IgD-negative memory B cell (primary cell): ENCODE measurements at regions not wholly inside any gene's neighbourhood (a gene's known extent, or its start where the extent isn't known, plus 50 kb on each side); places are given as distances from the start of the nearest gene placed in this dataset.
A peak's percentile ranks its signal among the peaks of the same experiment; 100 is the strongest.

ENCODE experiments used
- H3K27ac Mint-ChIP-seq, 3 donors: one replicate each; pipeline ENCODE4 v1.8.0; 2020 to 2022; ENCODE audit warnings: mild to moderate bottlenecking in 3 of 3, mixed read lengths in 3 of 3, moderate library complexity in 1 of 3
- H3K27me3 Mint-ChIP-seq: one replicate; pipeline ENCODE4 v1.8.0; 2021; ENCODE audit warnings: mixed read lengths
- H3K36me3 Mint-ChIP-seq: one replicate; pipeline ENCODE4 v1.8.0; 2020; ENCODE audit warnings: mild to moderate bottlenecking, mixed read lengths
- H3K4me1 Mint-ChIP-seq, 3 donors: one replicate each; pipeline ENCODE4 v1.8.0; 2020 to 2022; ENCODE audit warnings: mixed read lengths in 3 of 3, mild to moderate bottlenecking in 1 of 3
- H3K4me3 Mint-ChIP-seq, 4 donors: one replicate each; pipeline ENCODE4 v1.8.0; 2020 to 2022; ENCODE audit warnings: mild to moderate bottlenecking in 4 of 4, mixed read lengths in 4 of 4, moderate library complexity in 3 of 4
- H3K9me3 Mint-ChIP-seq, 3 donors: one replicate each; pipeline ENCODE4 v1.8.0; 2020 to 2021; ENCODE audit warnings: mixed read lengths in 3 of 3, mild to moderate bottlenecking in 1 of 3

DNA sequence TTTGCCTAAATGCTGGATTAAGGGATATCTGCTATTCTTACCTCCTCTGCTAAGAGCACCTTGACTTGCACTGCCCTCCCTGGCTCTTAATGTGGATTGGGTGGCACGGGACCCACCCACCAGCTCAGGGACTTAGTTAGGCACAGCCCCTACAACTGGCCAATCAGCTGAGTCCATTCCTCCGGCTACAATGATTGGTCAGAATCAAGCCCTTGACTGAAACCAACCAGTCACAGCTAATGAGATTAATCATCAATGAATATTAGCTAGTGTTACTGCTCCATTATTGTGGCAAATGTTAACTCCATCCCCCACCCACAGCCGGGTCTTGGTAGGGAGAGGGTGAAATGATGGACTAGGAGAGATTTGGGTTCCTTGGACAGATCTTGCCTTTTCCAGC is 328.0 kb downstream of the MN1 start:
- H3K36me3 Mint-ChIP-seq, result no peaks in the 10 kb centered on the region
- H3K27me3 Mint-ChIP-seq, result peaks cover 2% of the 10 kb centered on the region
- H3K4me3 Mint-ChIP-seq, result no peak overlapping the region
- no peak overlapping the region for H3K27ac Mint-ChIP-seq
- H3K4me1 Mint-ChIP-seq, result peaks cover 0 to 3% (median 0%) of the 10 kb centered on the region in 3 donors
- H3K9me3 Mint-ChIP-seq, result peaks cover 0 to 3% (median 2%) of the 10 kb centered on the region in 3 donors

DNA sequence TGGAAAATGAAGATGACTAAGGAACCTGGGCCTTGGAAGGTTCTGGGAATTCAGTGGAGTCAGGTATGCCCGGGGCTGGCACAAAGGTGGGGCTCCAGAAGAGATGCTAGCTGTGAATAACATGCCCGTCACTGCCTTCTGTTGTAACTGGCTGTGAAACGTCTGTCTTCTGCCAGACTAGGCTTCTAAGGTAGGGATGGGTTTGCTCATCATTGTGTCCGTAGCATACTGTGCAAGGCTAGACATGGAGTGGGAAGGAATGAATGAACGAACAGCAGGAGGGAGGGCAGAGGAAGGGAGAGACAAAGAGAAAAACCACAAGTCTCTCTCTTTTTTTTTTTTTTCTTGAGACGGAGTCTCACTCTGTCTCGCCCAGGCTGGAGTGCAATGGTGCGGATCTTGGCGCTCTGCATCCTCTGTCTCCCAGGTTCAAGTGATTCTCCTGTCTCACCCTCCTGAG is 327.4 kb downstream of the MN1 start:
- Mint-ChIP-seq H3K9me3 (peaks cover 0 to 3% (median 2%) of the 10 kb centered on the region in 3 donors), H3K4me3 (no peak overlapping the region), H3K4me1 (peaks cover 0 to 3% (median 0%) of the 10 kb centered on the region in 3 donors), H3K36me3 (no peaks in the 10 kb centered on the region), H3K27me3 (peaks cover 2% of the 10 kb centered on the region), H3K27ac (no peak overlapping the region)

DNA sequence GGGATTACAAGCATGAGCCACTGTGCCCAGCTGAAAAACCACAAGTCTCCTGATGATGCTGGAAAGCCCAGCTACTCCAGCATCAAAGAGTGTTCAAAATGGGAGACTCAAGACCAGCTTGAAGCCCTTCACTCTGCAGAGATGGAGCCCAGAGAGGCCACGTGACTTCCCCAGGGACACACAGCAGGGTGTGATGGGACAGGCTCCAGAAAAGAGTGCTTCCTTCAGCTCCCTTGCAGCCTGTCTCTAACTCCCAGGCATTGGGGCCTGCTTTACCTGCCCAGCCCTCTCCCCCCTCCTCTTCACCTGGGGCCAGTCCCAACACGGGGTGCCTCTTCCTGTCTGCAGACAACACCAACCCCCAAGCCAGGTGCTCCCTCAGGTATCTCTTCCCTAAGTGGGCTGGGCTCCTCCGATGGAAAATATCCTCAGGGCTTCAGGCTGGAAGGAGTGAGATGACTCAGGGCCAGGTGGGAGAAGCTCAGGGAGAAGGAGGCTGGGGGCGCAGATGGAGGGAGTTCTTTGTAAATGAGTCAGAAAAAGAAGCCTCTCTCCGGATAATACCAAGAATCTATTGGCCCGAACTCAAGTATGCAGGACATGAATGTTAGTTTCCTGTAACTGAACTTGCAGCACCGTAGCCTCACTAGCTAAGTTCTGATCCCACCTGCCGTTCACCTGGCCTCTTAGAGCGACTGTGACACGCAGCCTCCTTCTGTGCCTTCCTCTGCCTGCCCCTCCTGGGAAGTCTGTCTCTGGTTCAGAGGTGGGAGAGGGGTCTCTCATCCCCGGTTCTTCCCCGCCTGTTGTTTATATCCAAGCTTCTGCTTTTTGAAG is 326.6 kb downstream of the MN1 start:
- H3K27ac Mint-ChIP-seq, result no peak overlapping the region
- no peak overlapping the region for H3K4me3 Mint-ChIP-seq
- peaks cover 2% of the 10 kb centered on the region for H3K27me3 Mint-ChIP-seq
- no peaks in the 10 kb centered on the region for H3K36me3 Mint-ChIP-seq
- peaks cover 0 to 3% (median 2%) of the 10 kb centered on the region in 3 donors for H3K9me3 Mint-ChIP-seq
- peaks cover 0 to 3% (median 0%) of the 10 kb centered on the region in 3 donors for H3K4me1 Mint-ChIP-seq

DNA sequence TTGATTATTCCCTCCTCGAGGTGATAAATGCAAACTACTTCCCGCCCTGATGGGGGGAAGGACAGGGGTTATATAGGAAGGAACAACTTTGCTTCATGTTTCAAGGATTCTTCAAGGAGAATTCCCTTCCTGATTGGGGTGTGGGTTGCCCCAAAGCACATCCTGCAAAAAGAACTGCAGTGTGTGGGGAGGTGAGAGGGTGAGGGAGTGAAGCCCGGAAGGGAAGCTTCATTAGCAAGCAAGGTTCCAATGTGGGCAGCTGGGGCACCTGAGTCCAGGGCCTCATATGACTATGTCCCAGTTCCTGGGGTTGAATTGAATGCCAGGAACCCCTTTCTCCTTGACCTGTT is 326.0 kb downstream of the MN1 start:
- peaks cover 0 to 3% (median 2%) of the 10 kb centered on the region in 3 donors for H3K9me3 Mint-ChIP-seq
- peaks cover 0 to 3% (median 0%) of the 10 kb centered on the region in 3 donors for H3K4me1 Mint-ChIP-seq
- H3K4me3 Mint-ChIP-seq, result no peak overlapping the region
- peaks cover 2% of the 10 kb centered on the region for H3K27me3 Mint-ChIP-seq
- no peaks in the 10 kb centered on the region for H3K36me3 Mint-ChIP-seq
- H3K27ac Mint-ChIP-seq, result no peak overlapping the region

DNA sequence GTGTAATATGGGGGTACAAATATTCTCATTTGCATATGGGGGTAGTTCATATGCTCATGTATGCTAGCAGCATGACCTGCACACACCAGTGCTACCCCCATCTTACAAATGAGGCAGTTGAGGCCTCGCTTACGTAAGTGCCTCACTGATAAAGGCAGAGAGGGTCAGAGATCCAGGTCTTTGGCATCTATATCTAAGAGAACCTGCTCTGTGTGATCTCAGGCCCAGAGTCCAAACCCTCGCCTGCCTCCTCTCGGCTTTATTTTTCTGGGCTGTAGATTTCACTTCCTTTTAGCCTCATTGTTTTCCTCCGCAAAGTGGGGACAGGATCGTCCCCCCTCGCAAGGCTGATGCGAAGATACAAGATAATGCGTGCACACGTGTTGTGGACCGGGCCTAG is 325.2 kb downstream of the MN1 start:
- no peak overlapping the region for H3K4me3 Mint-ChIP-seq
- H3K36me3 Mint-ChIP-seq, result no peaks in the 10 kb centered on the region
- peaks cover 2% of the 10 kb centered on the region for H3K27me3 Mint-ChIP-seq
- H3K4me1 Mint-ChIP-seq, result peaks cover 0 to 3% (median 0%) of the 10 kb centered on the region in 3 donors
- H3K27ac Mint-ChIP-seq, result no peak overlapping the region
- peaks cover 0 to 3% (median 2%) of the 10 kb centered on the region in 3 donors for H3K9me3 Mint-ChIP-seq

DNA sequence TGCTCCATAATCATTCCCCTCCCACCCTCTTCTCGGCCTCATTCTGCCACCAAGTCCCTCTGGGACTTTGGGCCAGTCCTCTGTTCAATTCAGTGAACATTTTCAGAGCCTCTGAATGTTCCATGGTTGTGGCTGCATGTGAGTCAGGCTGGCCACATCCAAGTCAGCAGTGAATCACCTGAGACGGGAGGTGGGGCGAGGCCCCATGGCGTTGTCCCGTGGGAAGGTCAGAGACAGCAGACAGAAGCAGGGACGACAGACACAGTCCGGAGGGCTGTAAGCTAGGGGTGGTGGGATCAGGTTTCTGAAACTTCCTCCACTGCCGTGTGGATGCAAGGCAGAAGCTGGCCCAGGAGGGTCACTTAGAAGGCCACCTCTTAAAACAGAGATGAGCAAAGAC is 324.8 kb downstream of the MN1 start:
- peaks cover 0 to 3% (median 0%) of the 10 kb centered on the region in 3 donors for H3K4me1 Mint-ChIP-seq
- peaks cover 2% of the 10 kb centered on the region for H3K27me3 Mint-ChIP-seq
- H3K4me3 Mint-ChIP-seq, result no peak overlapping the region
- no peaks in the 10 kb centered on the region for H3K36me3 Mint-ChIP-seq
- peaks cover 0 to 3% (median 2%) of the 10 kb centered on the region in 3 donors for H3K9me3 Mint-ChIP-seq
- no peak overlapping the region for H3K27ac Mint-ChIP-seq

DNA sequence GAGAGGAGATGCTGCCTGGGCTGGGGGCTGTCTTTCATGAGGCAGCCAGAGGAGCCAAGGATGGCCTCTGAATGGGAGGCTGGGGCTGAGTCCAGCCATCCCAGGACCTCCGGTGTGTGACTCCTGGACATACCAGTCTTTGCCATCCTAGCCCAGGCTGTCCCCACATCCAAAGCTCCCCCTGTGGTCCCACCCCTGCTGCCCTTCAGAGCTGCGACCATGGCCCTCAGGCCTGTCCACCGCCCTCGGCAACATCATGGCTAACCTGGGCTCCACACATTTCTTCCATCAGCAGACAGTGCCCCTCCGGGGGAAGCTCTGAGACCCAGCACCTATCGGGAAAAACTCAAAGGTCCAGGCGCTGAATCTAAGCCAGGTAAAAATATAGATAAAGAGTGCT is 324.4 kb downstream of the MN1 start:
- H3K9me3 Mint-ChIP-seq, result peaks cover 0 to 3% (median 2%) of the 10 kb centered on the region in 3 donors
- peaks cover 2% of the 10 kb centered on the region for H3K27me3 Mint-ChIP-seq
- peak overlapping the region in 1 of 4 donors; percentile 45 for H3K4me3 Mint-ChIP-seq
- H3K27ac Mint-ChIP-seq, result no peak overlapping the region
- no peaks in the 10 kb centered on the region for H3K36me3 Mint-ChIP-seq
- peaks cover 0 to 3% (median 0%) of the 10 kb centered on the region in 3 donors for H3K4me1 Mint-ChIP-seq

DNA sequence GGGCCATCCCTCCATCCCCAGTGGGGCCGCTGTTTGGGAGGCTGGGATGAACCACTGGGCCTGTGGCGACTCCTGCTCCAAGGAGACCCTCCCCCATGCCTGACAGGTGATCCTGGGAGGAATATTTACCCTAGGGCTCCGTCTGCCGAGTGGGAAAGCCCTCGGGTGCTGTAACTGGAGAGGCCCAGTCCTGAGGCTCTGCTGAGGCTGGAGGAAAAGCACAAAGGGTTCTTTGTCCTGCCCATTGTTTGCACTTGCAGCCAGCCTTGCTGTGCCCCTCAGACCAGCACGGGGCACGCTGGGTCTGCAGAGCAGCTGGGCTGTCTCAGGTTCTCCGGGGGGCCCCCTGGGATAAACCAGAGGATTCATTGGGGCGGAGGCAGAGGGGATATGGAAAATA is 321.1 kb downstream of the MN1 start:
- Mint-ChIP-seq H3K4me1 (no peaks in the 10 kb centered on the region), H3K9me3 (peaks cover 0 to 3% (median 2%) of the 10 kb centered on the region in 3 donors), H3K27me3 (no peaks in the 10 kb centered on the region), H3K4me3 (no peak overlapping the region), H3K36me3 (no peaks in the 10 kb centered on the region), H3K27ac (no peak overlapping the region)

DNA sequence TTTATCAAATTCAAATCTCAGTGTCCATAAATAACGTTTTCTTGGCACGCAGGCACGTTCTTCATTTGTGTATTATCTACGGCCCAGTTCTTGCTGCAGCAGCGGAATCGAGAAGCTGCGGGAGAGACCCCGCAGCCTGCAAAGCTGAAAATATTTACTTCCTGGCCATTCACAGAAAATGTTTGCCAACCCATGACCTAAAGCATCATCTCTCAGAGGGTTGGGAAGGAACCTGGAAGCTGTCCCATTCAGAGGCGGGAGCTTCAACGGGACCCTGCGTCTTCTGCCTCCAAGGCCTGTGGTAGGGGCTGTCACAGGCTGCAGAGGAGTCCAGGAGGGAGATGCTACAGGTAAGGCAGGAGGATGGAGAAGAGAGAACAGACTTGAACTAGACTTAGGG is 319.2 kb downstream of the MN1 start:
- no peaks in the 10 kb centered on the region for H3K36me3 Mint-ChIP-seq
- peaks cover 0 to 9% (median 2%) of the 10 kb centered on the region in 3 donors for H3K9me3 Mint-ChIP-seq
- H3K4me3 Mint-ChIP-seq, result no peak overlapping the region
- H3K27me3 Mint-ChIP-seq, result no peaks in the 10 kb centered on the region
- no peaks in the 10 kb centered on the region for H3K4me1 Mint-ChIP-seq
- no peak overlapping the region for H3K27ac Mint-ChIP-seq

DNA sequence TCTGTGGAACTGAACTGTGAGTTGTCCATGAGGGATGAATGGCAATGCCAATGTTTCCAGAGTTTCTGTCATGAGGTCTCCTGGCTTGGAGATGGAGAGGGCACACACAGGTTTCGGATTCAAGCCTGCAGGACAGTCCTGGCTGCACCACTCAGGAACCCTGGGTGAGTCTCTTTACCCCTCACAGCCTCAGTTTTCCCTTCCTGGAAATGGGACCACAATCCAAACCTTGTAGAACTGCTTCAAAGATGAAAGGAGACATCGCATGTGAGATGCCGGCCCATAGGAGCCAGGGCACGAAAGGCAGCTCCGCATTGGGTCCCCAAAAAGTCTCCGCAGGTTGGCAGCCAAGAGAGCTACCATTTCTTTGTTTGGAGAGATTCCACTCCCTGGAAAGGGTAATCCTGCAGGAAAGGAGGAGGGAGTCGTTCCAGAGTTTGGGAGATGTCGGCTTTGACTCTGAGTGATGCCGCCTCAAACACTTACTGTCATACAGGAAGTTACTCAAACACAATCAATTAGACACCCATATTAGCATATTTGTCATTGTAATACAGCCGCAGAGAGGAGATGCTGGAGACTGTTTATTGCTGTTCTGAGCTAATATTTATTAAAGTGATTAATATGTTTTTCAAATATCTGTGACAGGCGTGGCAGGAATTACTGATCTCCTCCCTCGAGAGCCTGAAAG is 318.3 kb downstream of the MN1 start:
- Mint-ChIP-seq H3K27ac (no peak overlapping the region), H3K27me3 (no peaks in the 10 kb centered on the region), H3K36me3 (no peaks in the 10 kb centered on the region), H3K9me3 (peaks cover 0 to 9% (median 2%) of the 10 kb centered on the region in 3 donors), H3K4me1 (no peaks in the 10 kb centered on the region), H3K4me3 (no peak overlapping the region)

DNA sequence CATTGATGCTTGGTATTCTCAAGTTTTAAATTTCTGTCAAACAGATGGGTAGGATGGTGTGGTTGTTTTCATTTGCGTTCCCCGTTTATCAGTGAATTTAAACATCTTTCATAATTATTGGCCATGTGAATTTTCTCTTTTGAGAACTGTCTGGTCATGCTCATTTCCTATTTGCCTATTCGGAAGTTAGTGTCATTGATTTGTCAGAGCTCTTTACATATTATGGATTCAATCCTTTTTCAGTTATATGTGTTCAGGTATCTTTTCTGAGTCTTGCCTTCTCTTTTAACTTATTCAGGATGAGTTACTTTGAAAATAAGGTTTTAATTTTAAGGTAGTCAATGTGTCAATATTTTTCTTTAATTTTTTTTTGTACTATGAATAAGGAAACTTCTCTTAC is 315.7 kb downstream of the MN1 start:
- no peaks in the 10 kb centered on the region for H3K4me1 Mint-ChIP-seq
- peaks cover 2 to 9% (median 3%) of the 10 kb centered on the region in 3 donors for H3K9me3 Mint-ChIP-seq
- H3K27me3 Mint-ChIP-seq, result no peaks in the 10 kb centered on the region
- no peak overlapping the region for H3K27ac Mint-ChIP-seq
- no peaks in the 10 kb centered on the region for H3K36me3 Mint-ChIP-seq
- no peak overlapping the region for H3K4me3 Mint-ChIP-seq

DNA sequence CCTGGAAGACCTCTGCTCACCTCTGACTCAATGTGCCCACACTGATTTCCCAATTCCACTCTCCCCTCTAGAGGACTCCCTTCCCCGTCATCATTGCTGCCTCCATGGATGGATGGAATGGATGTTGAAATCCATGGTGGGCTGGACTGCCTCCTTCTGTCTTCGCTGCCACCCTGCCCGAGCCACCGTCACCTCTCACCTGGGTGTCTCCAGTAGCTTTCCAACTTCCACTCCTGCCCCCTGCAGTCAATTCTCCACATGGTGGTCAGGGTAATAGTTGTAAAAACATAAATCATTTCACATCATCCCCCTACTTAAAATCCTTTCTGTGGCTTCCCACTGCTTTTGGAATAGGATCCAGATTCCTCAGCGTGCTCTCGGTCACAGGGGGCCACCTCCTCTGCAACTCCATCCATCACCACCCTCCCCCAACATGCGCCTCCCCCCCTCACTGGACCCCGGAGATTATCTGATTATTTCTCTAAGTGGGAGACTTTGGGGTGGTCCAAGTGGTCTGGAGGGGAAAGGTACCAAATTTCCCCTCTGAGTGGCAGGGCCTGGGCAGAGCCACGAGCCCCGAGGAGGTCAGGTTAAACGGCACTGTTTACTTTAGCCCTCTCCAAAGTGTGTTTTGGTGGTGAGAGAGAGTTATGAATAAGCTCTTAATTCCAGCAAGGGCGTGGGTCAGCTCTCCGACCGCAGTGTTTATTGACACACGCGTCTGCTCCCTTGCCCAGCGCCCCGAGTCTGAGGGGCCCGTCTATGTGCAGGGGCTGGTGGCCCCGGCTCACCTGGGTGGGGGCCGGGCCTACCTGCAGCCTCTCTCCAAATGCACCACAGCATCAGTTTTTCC is 313.7 kb downstream of the MN1 start:
- no peaks in the 10 kb centered on the region for H3K36me3 Mint-ChIP-seq
- peaks cover 5 to 19% (median 9%) of the 10 kb centered on the region in 3 donors for H3K9me3 Mint-ChIP-seq
- H3K27ac Mint-ChIP-seq, result no peak overlapping the region
- no peak overlapping the region for H3K4me3 Mint-ChIP-seq
- no peaks in the 10 kb centered on the region for H3K4me1 Mint-ChIP-seq
- no peaks in the 10 kb centered on the region for H3K27me3 Mint-ChIP-seq

DNA sequence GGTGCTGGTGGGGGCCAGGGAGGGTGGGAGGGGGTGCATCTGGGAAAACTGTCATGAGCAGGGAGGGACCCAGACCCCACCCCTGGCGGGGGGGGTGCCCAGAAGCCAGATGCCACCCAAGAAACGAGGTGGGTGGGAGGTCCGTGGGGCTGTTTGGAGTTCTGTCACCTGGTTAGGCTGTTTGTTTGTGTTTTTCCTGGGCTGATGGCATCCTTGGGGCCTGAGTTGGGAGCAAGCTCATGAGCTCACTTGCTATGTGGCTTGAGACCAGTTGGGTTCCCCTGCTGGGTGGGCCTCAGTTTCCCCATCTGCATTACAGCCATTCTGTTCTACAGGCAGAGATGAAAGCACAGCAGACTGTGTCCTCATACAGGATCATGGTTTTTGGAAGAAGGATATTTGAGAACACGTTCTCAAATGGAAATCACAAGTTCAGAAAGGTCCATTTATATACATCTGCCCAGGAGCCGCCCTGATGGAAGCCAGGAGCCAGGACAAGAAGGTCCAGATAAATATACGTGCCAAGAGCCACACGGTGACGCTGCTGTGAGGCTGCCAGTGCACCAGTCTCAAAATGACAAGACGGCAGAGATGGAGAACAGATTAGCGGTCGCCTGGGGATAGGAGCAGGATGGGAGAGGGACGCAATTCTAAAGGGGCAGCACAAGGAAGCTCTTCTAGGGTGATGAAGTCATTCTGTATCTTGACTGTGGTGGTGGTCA is 312.9 kb downstream of the MN1 start:
- Mint-ChIP-seq H3K27ac (no peak overlapping the region), H3K36me3 (no peaks in the 10 kb centered on the region)

DNA sequence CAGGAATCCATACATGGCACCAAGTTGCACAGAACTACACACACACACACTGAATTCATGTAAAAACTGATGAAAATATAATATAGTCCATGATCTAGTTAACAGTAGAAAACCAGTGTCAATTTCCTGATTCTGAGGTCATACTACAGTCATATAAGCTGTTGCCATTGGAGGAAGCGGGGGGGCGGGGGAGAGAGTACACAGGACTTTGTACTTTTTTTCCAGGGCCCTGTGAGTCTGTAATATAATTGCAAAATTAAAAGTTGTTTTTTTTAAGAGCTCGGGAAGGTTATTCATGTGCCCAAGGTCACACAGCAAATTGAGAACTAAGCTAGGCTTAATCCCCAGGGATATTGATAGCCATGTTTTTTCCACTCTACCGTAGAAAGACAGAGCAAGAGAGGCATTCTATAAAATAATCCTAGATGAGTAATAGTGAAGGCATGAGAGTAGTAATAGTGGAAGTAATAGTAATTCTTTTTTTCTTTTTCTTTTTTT is 312.3 kb downstream of the MN1 start:
- no peaks in the 10 kb centered on the region for H3K27me3 Mint-ChIP-seq
- H3K4me3 Mint-ChIP-seq, result no peak overlapping the region
- no peaks in the 10 kb centered on the region for H3K36me3 Mint-ChIP-seq
- no peak overlapping the region for H3K27ac Mint-ChIP-seq
- peaks cover 5 to 20% (median 9%) of the 10 kb centered on the region in 3 donors for H3K9me3 Mint-ChIP-seq
- no peaks in the 10 kb centered on the region for H3K4me1 Mint-ChIP-seq

More for the DNA sequence above, 312.9 kb downstream of the MN1 start:
- Mint-ChIP-seq H3K4me3 (no peak overlapping the region), H3K4me1 (no peaks in the 10 kb centered on the region), H3K9me3 (peaks cover 5 to 20% (median 9%) of the 10 kb centered on the region in 3 donors), H3K27me3 (no peaks in the 10 kb centered on the region)
